ENCODE measurements at regions not wholly inside any gene's neighbourhood (a gene's known extent, or its start where the extent isn't known, plus 50 kb on each side); places are given as distances from the start of the nearest gene placed in this dataset.

- H3K9ac ChIP-seq (ENCODE audit: control insufficient read depth, extremely low read depth, insufficient read depth, low read length): no peak overlapping the region
- no peaks in the 10 kb centered on the region for H4K20me1 ChIP-seq (ENCODE audit: control insufficient read depth, extremely low read depth, insufficient read depth, low read length)
- DNase-seq (ENCODE audit: low read depth, low spot score): no peak
- no peak overlapping the region for H3K4me3 ChIP-seq (ENCODE audit: control insufficient read depth in 2 of 3, extremely low read depth in 1 of 3, insufficient read depth in 2 of 3, low read depth in 1 of 3, low read length in 3 of 3)
- no peak for FAIRE-seq
- no peaks in the 10 kb centered on the region for H3K27me3 ChIP-seq (ENCODE audit: control insufficient read depth, extremely low read depth, insufficient read depth, low read length)
- no peaks in the 10 kb centered on the region for H3K9me3 ChIP-seq (ENCODE audit: control insufficient read depth, low read depth, low read length)
- dilution Hi-C loops (cut with MboI; ENCODE audit: extremely low pct_ligation_motif_present, low sequenced_read_pairs): no loop called here
- no peaks in the 10 kb centered on the region for H3K4me1 ChIP-seq (ENCODE audit: control insufficient read depth, extremely low read depth, insufficient read depth, low read length)
- H3K4me2 ChIP-seq (ENCODE audit: control insufficient read depth, extremely low read depth, insufficient read depth, low read depth, low read length): no peak overlapping the region
- no peaks in the 10 kb centered on the region for H3K79me2 ChIP-seq (ENCODE audit: control insufficient read depth, insufficient read depth, low read length)
- no peaks in the 10 kb centered on the region for H3K36me3 ChIP-seq (ENCODE audit: control insufficient read depth in 2 of 2, extremely low read depth in 1 of 2, insufficient read depth in 2 of 2, low read length in 2 of 2)
- no peaks in the 10 kb centered on the region for H3K9me1 ChIP-seq (ENCODE audit: control insufficient read depth, extremely low read depth, insufficient read depth, low read length)
- no peak overlapping the region for H2AFZ ChIP-seq (ENCODE audit: control insufficient read depth, low read length)
- TF ChIP-seq, protein P1, sequence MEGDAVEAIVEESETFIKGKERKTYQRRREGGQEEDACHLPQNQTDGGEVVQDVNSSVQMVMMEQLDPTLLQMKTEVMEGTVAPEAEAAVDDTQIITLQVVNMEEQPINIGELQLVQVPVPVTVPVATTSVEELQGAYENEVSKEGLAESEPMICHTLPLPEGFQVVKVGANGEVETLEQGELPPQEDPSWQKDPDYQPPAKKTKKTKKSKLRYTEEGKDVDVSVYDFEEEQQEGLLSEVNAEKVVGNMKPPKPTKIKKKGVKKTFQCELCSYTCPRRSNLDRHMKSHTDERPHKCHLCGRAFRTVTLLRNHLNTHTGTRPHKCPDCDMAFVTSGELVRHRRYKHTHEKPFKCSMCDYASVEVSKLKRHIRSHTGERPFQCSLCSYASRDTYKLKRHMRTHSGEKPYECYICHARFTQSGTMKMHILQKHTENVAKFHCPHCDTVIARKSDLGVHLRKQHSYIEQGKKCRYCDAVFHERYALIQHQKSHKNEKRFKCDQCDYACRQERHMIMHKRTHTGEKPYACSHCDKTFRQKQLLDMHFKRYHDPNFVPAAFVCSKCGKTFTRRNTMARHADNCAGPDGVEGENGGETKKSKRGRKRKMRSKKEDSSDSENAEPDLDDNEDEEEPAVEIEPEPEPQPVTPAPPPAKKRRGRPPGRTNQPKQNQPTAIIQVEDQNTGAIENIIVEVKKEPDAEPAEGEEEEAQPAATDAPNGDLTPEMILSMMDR (optimal IDR thresholded peaks at IDR 0.05 in 1 of 3, IDR thresholded peaks at IDR 0.05 in 1 of 3, conservative IDR thresholded peaks at IDR 0.05 in 1 of 3; ENCODE audit: extremely low read depth in 1 of 3, insufficient read depth in 2 of 3, low read length in 3 of 3): no peak
- no peak for TF ChIP-seq EZH2 (IDR thresholded peaks at IDR 0.05; ENCODE audit: low read length)
- no peak overlapping the region for H3K27ac ChIP-seq (ENCODE audit: control insufficient read depth, insufficient read depth, low read length)
These were observed 215.8 kb upstream of the PPP3CA start for GRCh38 chr4:101563126-101563525.

DNA sequence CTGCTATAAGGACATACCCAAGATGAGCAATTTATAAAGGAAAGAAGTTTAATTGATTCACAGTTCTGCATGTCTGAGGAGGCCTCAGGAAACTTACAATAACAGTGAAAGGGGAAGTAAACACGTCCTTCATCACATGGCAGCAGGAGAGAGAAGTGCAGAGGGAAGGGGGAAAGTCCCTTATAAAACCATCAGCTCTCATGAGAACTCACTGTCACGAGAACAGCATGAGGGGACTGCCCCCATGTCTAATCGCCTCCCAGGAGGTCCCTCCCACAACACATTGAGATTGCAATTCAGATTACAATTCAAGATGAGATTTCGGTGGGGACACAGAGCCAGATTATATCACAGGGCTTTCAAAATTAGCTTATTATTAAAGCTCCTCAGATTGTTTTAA is 209.5 kb upstream of the PPP3CA start:
- Histone ChIP-seq H3K79me2 (ENCODE audit: control insufficient read depth, insufficient read depth, low read length) (no peaks in the 10 kb centered on the region), H3K4me3 (ENCODE audit: control insufficient read depth in 2 of 3, extremely low read depth in 1 of 3, insufficient read depth in 2 of 3, low read depth in 1 of 3, low read length in 3 of 3) (no peak overlapping the region), H3K4me1 (ENCODE audit: control insufficient read depth, extremely low read depth, insufficient read depth, low read length) (no peaks in the 10 kb centered on the region), H3K27me3 (ENCODE audit: control insufficient read depth, extremely low read depth, insufficient read depth, low read length) (no peaks in the 10 kb centered on the region), H3K4me2 (ENCODE audit: control insufficient read depth, extremely low read depth, insufficient read depth, low read depth, low read length) (no peak overlapping the region), H3K36me3 (ENCODE audit: control insufficient read depth in 2 of 2, extremely low read depth in 1 of 2, insufficient read depth in 2 of 2, low read length in 2 of 2) (no peaks in the 10 kb centered on the region), H2AFZ (ENCODE audit: control insufficient read depth, low read length) (no peak overlapping the region), H3K27ac (ENCODE audit: control insufficient read depth, insufficient read depth, low read length) (no peak overlapping the region), H3K9me3 (ENCODE audit: control insufficient read depth, low read depth, low read length) (no peaks in the 10 kb centered on the region), H3K9me1 (ENCODE audit: control insufficient read depth, extremely low read depth, insufficient read depth, low read length) (no peaks in the 10 kb centered on the region), H3K9ac (ENCODE audit: control insufficient read depth, extremely low read depth, insufficient read depth, low read length) (no peak overlapping the region), H4K20me1 (ENCODE audit: control insufficient read depth, extremely low read depth, insufficient read depth, low read length) (no peaks in the 10 kb centered on the region)
- FAIRE-seq: no peak
- no peak for DNase-seq (ENCODE audit: low read depth, low spot score)
- dilution Hi-C loops (cut with MboI; ENCODE audit: extremely low pct_ligation_motif_present, low sequenced_read_pairs): no loop called here
- TF ChIP-seq, protein P1 (optimal IDR thresholded peaks at IDR 0.05 in 1 of 3, IDR thresholded peaks at IDR 0.05 in 1 of 3, conservative IDR thresholded peaks at IDR 0.05 in 1 of 3; ENCODE audit: extremely low read depth in 1 of 3, insufficient read depth in 2 of 3, low read length in 3 of 3): no peak
- TF ChIP-seq EZH2 (IDR thresholded peaks at IDR 0.05; ENCODE audit: low read length): no peak
